ENCODE measurements at regions not wholly inside any gene's neighbourhood (a gene's known extent, or its start where the extent isn't known, plus 50 kb on each side); places are given as distances from the start of the nearest gene placed in this dataset.

GRCh38 chr18:22542406-22542835 lies 124.7 kb upstream of the CTAGE1 start:
- no peak overlapping the region for H3K27ac ChIP-seq (ENCODE audit: low read depth, low read length)
- H3K4me1 ChIP-seq (ENCODE audit: control insufficient read depth, insufficient read depth, low read length, unreplicated experiment), result peaks cover 24% of the 10 kb centered on the region
- H3K79me2 ChIP-seq (ENCODE audit: control insufficient read depth, insufficient read depth, low read length, unreplicated experiment), result no peaks in the 10 kb centered on the region
- no peaks in the 10 kb centered on the region for H3K36me3 ChIP-seq (ENCODE audit: insufficient read depth, low read length)
- H3K27me3 ChIP-seq (ENCODE audit: insufficient read depth, low read length), result no peaks in the 10 kb centered on the region
- H3K4me3 ChIP-seq (ENCODE audit: low read depth, low read length), result no peak overlapping the region
- no peak overlapping the region for H2AFZ ChIP-seq (ENCODE audit: low read length, unreplicated experiment)

GRCh38 chr18:22543769-22544168 lies 126.1 kb upstream of the CTAGE1 start:
- Histone ChIP-seq H3K4me3 (ENCODE audit: low read depth, low read length) (no peak overlapping the region), H2AFZ (ENCODE audit: low read length, unreplicated experiment) (no peak overlapping the region), H3K27ac (ENCODE audit: low read depth, low read length) (no peak overlapping the region), H3K36me3 (ENCODE audit: insufficient read depth, low read length) (no peaks in the 10 kb centered on the region), H3K4me1 (ENCODE audit: control insufficient read depth, insufficient read depth, low read length, unreplicated experiment) (peaks cover 17% of the 10 kb centered on the region), H3K79me2 (ENCODE audit: control insufficient read depth, insufficient read depth, low read length, unreplicated experiment) (no peaks in the 10 kb centered on the region), H3K27me3 (ENCODE audit: insufficient read depth, low read length) (no peaks in the 10 kb centered on the region)

- Histone ChIP-seq H3K79me2 (ENCODE audit: control insufficient read depth, insufficient read depth, low read length, unreplicated experiment) (no peaks in the 10 kb centered on the region), H3K27ac (ENCODE audit: low read depth, low read length) (no peak overlapping the region), H3K4me3 (ENCODE audit: low read depth, low read length) (no peak overlapping the region), H3K36me3 (ENCODE audit: insufficient read depth, low read length) (no peaks in the 10 kb centered on the region), H2AFZ (ENCODE audit: low read length, unreplicated experiment) (no peak overlapping the region), H3K4me1 (ENCODE audit: control insufficient read depth, insufficient read depth, low read length, unreplicated experiment) (peaks cover 11% of the 10 kb centered on the region), H3K27me3 (ENCODE audit: insufficient read depth, low read length) (no peaks in the 10 kb centered on the region)
These were observed 126.9 kb upstream of the CTAGE1 start for GRCh38 chr18:22544626-22545025.

GRCh38 chr18:22545066-22545760 lies 127.5 kb upstream of the CTAGE1 start:
- H3K4me3 ChIP-seq (ENCODE audit: low read depth, low read length), result no peak overlapping the region
- peaks cover 12% of the 10 kb centered on the region for H3K4me1 ChIP-seq (ENCODE audit: control insufficient read depth, insufficient read depth, low read length, unreplicated experiment)
- no peaks in the 10 kb centered on the region; the same call in 1 of the 2 replicates for H3K27me3 ChIP-seq (ENCODE audit: insufficient read depth, low read length)
- no peaks in the 10 kb centered on the region for H3K36me3 ChIP-seq (ENCODE audit: insufficient read depth, low read length)
- no peak overlapping the region for H3K27ac ChIP-seq (ENCODE audit: low read depth, low read length)
- no peaks in the 10 kb centered on the region for H3K79me2 ChIP-seq (ENCODE audit: control insufficient read depth, insufficient read depth, low read length, unreplicated experiment)
- no peak overlapping the region for H2AFZ ChIP-seq (ENCODE audit: low read length, unreplicated experiment)

- peaks cover 21% of the 10 kb centered on the region for H3K4me1 ChIP-seq (ENCODE audit: control insufficient read depth, insufficient read depth, low read length, unreplicated experiment)
- H3K79me2 ChIP-seq (ENCODE audit: control insufficient read depth, insufficient read depth, low read length, unreplicated experiment), result no peaks in the 10 kb centered on the region
- H2AFZ ChIP-seq (ENCODE audit: low read length, unreplicated experiment), result no peak overlapping the region
- no peaks in the 10 kb centered on the region; the same call in 1 of the 2 replicates for H3K27me3 ChIP-seq (ENCODE audit: insufficient read depth, low read length)
- no peak overlapping the region for H3K27ac ChIP-seq (ENCODE audit: low read depth, low read length)
- H3K4me3 ChIP-seq (ENCODE audit: low read depth, low read length), result no peak overlapping the region
- H3K36me3 ChIP-seq (ENCODE audit: insufficient read depth, low read length), result no peaks in the 10 kb centered on the region
These were observed 129.3 kb upstream of the CTAGE1 start for GRCh38 chr18:22546905-22547570.

GRCh38 chr18:22547807-22548561 lies 130.3 kb upstream of the CTAGE1 start:
- H3K4me3 ChIP-seq (ENCODE audit: low read depth, low read length), result no peak overlapping the region
- H2AFZ ChIP-seq (ENCODE audit: low read length, unreplicated experiment), result no peak overlapping the region
- H3K4me1 ChIP-seq (ENCODE audit: control insufficient read depth, insufficient read depth, low read length, unreplicated experiment), result peaks cover 21% of the 10 kb centered on the region
- no peaks in the 10 kb centered on the region; the same call in 1 of the 2 replicates for H3K27me3 ChIP-seq (ENCODE audit: insufficient read depth, low read length)
- no peak overlapping the region for H3K27ac ChIP-seq (ENCODE audit: low read depth, low read length)
- no peaks in the 10 kb centered on the region for H3K79me2 ChIP-seq (ENCODE audit: control insufficient read depth, insufficient read depth, low read length, unreplicated experiment)
- no peaks in the 10 kb centered on the region for H3K36me3 ChIP-seq (ENCODE audit: insufficient read depth, low read length)

GRCh38 chr18:22549260-22549937 lies 131.7 kb upstream of the CTAGE1 start:
- H2AFZ ChIP-seq (ENCODE audit: low read length, unreplicated experiment), result no peak overlapping the region
- no peaks in the 10 kb centered on the region; the same call in 1 of the 2 replicates for H3K27me3 ChIP-seq (ENCODE audit: insufficient read depth, low read length)
- H3K4me3 ChIP-seq (ENCODE audit: low read depth, low read length), result no peak overlapping the region
- H3K79me2 ChIP-seq (ENCODE audit: control insufficient read depth, insufficient read depth, low read length, unreplicated experiment), result no peaks in the 10 kb centered on the region
- H3K4me1 ChIP-seq (ENCODE audit: control insufficient read depth, insufficient read depth, low read length, unreplicated experiment), result peaks cover 27% of the 10 kb centered on the region
- H3K27ac ChIP-seq (ENCODE audit: low read depth, low read length), result no peak overlapping the region
- no peaks in the 10 kb centered on the region for H3K36me3 ChIP-seq (ENCODE audit: insufficient read depth, low read length)

- no peak overlapping the region for H3K4me3 ChIP-seq (ENCODE audit: low read depth, low read length)
- H3K27ac ChIP-seq (ENCODE audit: low read depth, low read length), result peak overlapping the region; percentile 96
- H2AFZ ChIP-seq (ENCODE audit: low read length, unreplicated experiment), result no peak overlapping the region
- no peaks in the 10 kb centered on the region; the same call in 1 of the 2 replicates for H3K27me3 ChIP-seq (ENCODE audit: insufficient read depth, low read length)
- no peaks in the 10 kb centered on the region for H3K79me2 ChIP-seq (ENCODE audit: control insufficient read depth, insufficient read depth, low read length, unreplicated experiment)
- no peaks in the 10 kb centered on the region for H3K36me3 ChIP-seq (ENCODE audit: insufficient read depth, low read length)
- H3K4me1 ChIP-seq (ENCODE audit: control insufficient read depth, insufficient read depth, low read length, unreplicated experiment), result peaks cover 27% of the 10 kb centered on the region
These were observed 132.7 kb upstream of the CTAGE1 start for GRCh38 chr18:22550366-22550765.

- no peaks in the 10 kb centered on the region; the same call in 1 of the 2 replicates for H3K27me3 ChIP-seq (ENCODE audit: insufficient read depth, low read length)
- no peak overlapping the region for H2AFZ ChIP-seq (ENCODE audit: low read length, unreplicated experiment)
- H3K4me1 ChIP-seq (ENCODE audit: control insufficient read depth, insufficient read depth, low read length, unreplicated experiment), result peaks cover 27% of the 10 kb centered on the region
- no peaks in the 10 kb centered on the region for H3K79me2 ChIP-seq (ENCODE audit: control insufficient read depth, insufficient read depth, low read length, unreplicated experiment)
- H3K27ac ChIP-seq (ENCODE audit: low read depth, low read length), result peak overlapping the region; percentile 96
- no peaks in the 10 kb centered on the region for H3K36me3 ChIP-seq (ENCODE audit: insufficient read depth, low read length)
- 0 out of 2 replicates have a peak overlapping the region, but pooled peaks have one; percentile 16 for H3K4me3 ChIP-seq (ENCODE audit: low read depth, low read length)
These were observed 133.1 kb upstream of the CTAGE1 start for GRCh38 chr18:22550861-22551260.

- Histone ChIP-seq H3K4me1 (ENCODE audit: control insufficient read depth, insufficient read depth, low read length, unreplicated experiment) (peaks cover 34% of the 10 kb centered on the region), H3K79me2 (ENCODE audit: control insufficient read depth, insufficient read depth, low read length, unreplicated experiment) (no peaks in the 10 kb centered on the region), H3K36me3 (ENCODE audit: insufficient read depth, low read length) (no peaks in the 10 kb centered on the region), H3K4me3 (ENCODE audit: low read depth, low read length) (peak overlapping the region; percentile 16; the same call in 1 of the 2 replicates), H3K27me3 (ENCODE audit: insufficient read depth, low read length) (no peaks in the 10 kb centered on the region; the same call in 1 of the 2 replicates), H3K27ac (ENCODE audit: low read depth, low read length) (peak overlapping the region; percentile 96), H2AFZ (ENCODE audit: low read length, unreplicated experiment) (peak overlapping the region; percentile 2)
These were observed 133.9 kb upstream of the CTAGE1 start for GRCh38 chr18:22551536-22552151.

All from ACC112 (cell line).